ENCODE measurements at regions not wholly inside any gene's neighbourhood (a gene's known extent, or its start where the extent isn't known, plus 50 kb on each side); places are given as distances from the start of the nearest gene placed in this dataset.

- TF ChIP-seq, protein P1, sequence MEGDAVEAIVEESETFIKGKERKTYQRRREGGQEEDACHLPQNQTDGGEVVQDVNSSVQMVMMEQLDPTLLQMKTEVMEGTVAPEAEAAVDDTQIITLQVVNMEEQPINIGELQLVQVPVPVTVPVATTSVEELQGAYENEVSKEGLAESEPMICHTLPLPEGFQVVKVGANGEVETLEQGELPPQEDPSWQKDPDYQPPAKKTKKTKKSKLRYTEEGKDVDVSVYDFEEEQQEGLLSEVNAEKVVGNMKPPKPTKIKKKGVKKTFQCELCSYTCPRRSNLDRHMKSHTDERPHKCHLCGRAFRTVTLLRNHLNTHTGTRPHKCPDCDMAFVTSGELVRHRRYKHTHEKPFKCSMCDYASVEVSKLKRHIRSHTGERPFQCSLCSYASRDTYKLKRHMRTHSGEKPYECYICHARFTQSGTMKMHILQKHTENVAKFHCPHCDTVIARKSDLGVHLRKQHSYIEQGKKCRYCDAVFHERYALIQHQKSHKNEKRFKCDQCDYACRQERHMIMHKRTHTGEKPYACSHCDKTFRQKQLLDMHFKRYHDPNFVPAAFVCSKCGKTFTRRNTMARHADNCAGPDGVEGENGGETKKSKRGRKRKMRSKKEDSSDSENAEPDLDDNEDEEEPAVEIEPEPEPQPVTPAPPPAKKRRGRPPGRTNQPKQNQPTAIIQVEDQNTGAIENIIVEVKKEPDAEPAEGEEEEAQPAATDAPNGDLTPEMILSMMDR (IDR thresholded peaks at IDR 0.05) = no peak
- no peak for TF ChIP-seq POLR2A (IDR thresholded peaks at IDR 0.05)
Observed at GRCh38 chr17:15086776-15087295, 178.3 kb downstream of the PMP22 start.
